Adrenal gland (tissue), 5 donors: ENCODE measurements at regions not wholly inside any gene's neighbourhood (a gene's known extent, or its start where the extent isn't known, plus 50 kb on each side); places are given as distances from the start of the nearest gene placed in this dataset.

ENCODE experiments used
- CTCF ChIP-seq, 6 experiments: fragments of 450-650 bp in 4 of 6; fragments of 200-600 bp in 2 of 6; sonication (generic) in 1 of 6; IDR thresholded peaks; 1 replicate in 5 of 6; 2 replicates in 1 of 6; pipeline versions ENCODE4 v1.5.1 to v1.8.0; 2016 to 2021; ENCODE audit warnings: antibody characterized with exemption in 6 of 6, mild to moderate bottlenecking in 2 of 6, moderate library complexity in 1 of 6
- POLR2A ChIP-seq, 2 donors: fragments of 450-650 bp; IDR thresholded peaks; one replicate each; pipeline ENCODE4 v1.6.1; 2017; ENCODE audit warnings: antibody characterized with exemption in 2 of 2, mild to moderate bottlenecking in 2 of 2, moderate library complexity in 1 of 2
- donor health status: DM: no; HTN: no; CAD: no.

- TF ChIP-seq CTCF (IDR thresholded peaks at IDR 0.05) (peak in 3 of 6 experiments; percentile 4 to 21 (median 10)), POLR2A (IDR thresholded peaks at IDR 0.05) (no peak)
Observed at GRCh38 chr5:53425687-53426511, 54.5 kb upstream of the FST start.
